Activated CD4-positive, alpha-beta T cell treated with anti-CD3 and anti-CD28 coated beads for 36 hours (primary cell): ENCODE measurements at regions not wholly inside any gene's neighbourhood (a gene's known extent, or its start where the extent isn't known, plus 50 kb on each side); places are given as distances from the start of the nearest gene placed in this dataset.
"Not testable (repeated sequence)": the region's sequence is repeated elsewhere in the genome, so short reads cannot be mapped to it uniquely, and the experiment has no call there.

ENCODE experiments used
- ATAC-seq: fragments of 200-7000 bp; cut with Tn5 transposase; one replicate; pipeline ENCODE4 v1.10.0; 2021; ENCODE audit warnings: mild to moderate bottlenecking, moderate library complexity
- CTCF ChIA-PET: fragments of 350-600 bp; sonication (Branson Sonifier 250); formaldehyde crosslinking; loops from one replicate; lab custom pipeline; 2021; ENCODE audit warnings: antibody characterized with exemption; lab: Charles Lee
- POLR2A ChIA-PET: fragments of 350-600 bp; sonication (Branson Sonifier 250); formaldehyde crosslinking; loops from one replicate; lab custom pipeline; 2021; ENCODE audit warnings: antibody characterized with exemption, inconsistent platforms; lab: Charles Lee
- DNase-seq: peaks from one replicate; pipeline ENCODE4 v3.0.0-alpha.2; 2020
- H3K27ac Mint-ChIP-seq: one replicate; pipeline ENCODE4 v1.8.0; 2021; ENCODE audit warnings: mixed read lengths
- H3K27me3 Mint-ChIP-seq: one replicate; pipeline ENCODE4 v1.8.0; 2021; ENCODE audit warnings: mixed read lengths
- H3K36me3 Mint-ChIP-seq: one replicate; pipeline ENCODE4 v1.8.0; 2021; ENCODE audit warnings: low read depth, mixed read lengths
- H3K4me1 Mint-ChIP-seq: one replicate; pipeline ENCODE4 v1.8.0; 2021; ENCODE audit warnings: mixed read lengths
- H3K4me3 Mint-ChIP-seq: one replicate; pipeline ENCODE4 v1.8.0; 2021; ENCODE audit warnings: mild to moderate bottlenecking, moderate library complexity, mixed read lengths
- H3K9me3 Mint-ChIP-seq: one replicate; pipeline ENCODE4 v1.8.0; 2021; ENCODE audit warnings: low read depth, mixed read lengths
- intact Hi-C, 2 experiments: fragments of 100-400 bp; cut with DNase I in 1 of 2; cut with micrococcal nuclease in 1 of 2; formaldehyde crosslinking; loops; one replicate each; pipeline versions ENCODE4 v1.14.2 to v1.15.1; 2022 to 2024; cut with DNase I, micrococcal nuclease

- POLR2A ChIA-PET, H3K27ac Mint-ChIP-seq, intact Hi-C loops, H3K9me3 Mint-ChIP-seq, H3K36me3 Mint-ChIP-seq, DNase-seq, H3K4me1 Mint-ChIP-seq, ATAC-seq, H3K4me3 Mint-ChIP-seq, H3K27me3 Mint-ChIP-seq, CTCF ChIA-PET: not testable (repeated sequence)
These were observed 519.2 kb downstream of the PTPRU start for GRCh38 chr1:29755412-29756015.

GRCh38 chr1:29754573-29755375 is 518.5 kb downstream of the PTPRU start:
- intact Hi-C loops = no loop called here
- Mint-ChIP-seq H3K27ac (no peak overlapping the region), H3K4me1 (no peaks in the 10 kb centered on the region), H3K9me3 (no peaks in the 10 kb centered on the region), H3K27me3 (peaks cover 8% of the 10 kb centered on the region), H3K4me3 (no peak overlapping the region), H3K36me3 (no peaks in the 10 kb centered on the region)
- CTCF ChIA-PET = interaction anchor here (0.6 kb wide), 1 partner anchor 855 kb away, joined by 3 read pairs; no protein-coding TSS in a partner anchor
- ATAC-seq = no peak
- POLR2A ChIA-PET = no interaction called here
- DNase-seq = no peak

GRCh38 chr1:29753771-29754572 is 517.6 kb downstream of the PTPRU start:
- H3K4me3 Mint-ChIP-seq = no peak overlapping the region
- no peak for DNase-seq
- intact Hi-C loops = no loop called here
- H3K9me3 Mint-ChIP-seq = no peaks in the 10 kb centered on the region
- CTCF ChIA-PET = interaction anchor here (0.6 kb wide), 1 partner anchor 855 kb away, joined by 3 read pairs; no protein-coding TSS in a partner anchor
- ATAC-seq = no peak
- no peak overlapping the region for H3K27ac Mint-ChIP-seq
- POLR2A ChIA-PET = no interaction called here
- H3K4me1 Mint-ChIP-seq = no peaks in the 10 kb centered on the region
- peaks cover 8% of the 10 kb centered on the region for H3K27me3 Mint-ChIP-seq
- no peaks in the 10 kb centered on the region for H3K36me3 Mint-ChIP-seq

- Mint-ChIP-seq H3K27ac (no peak overlapping the region), H3K36me3 (no peaks in the 10 kb centered on the region), H3K27me3 (peaks cover 8% of the 10 kb centered on the region), H3K9me3 (no peaks in the 10 kb centered on the region), H3K4me1 (no peaks in the 10 kb centered on the region), H3K4me3 (no peak overlapping the region)
- POLR2A ChIA-PET = no interaction called here
- ATAC-seq = no peak
- CTCF ChIA-PET = no interaction called here
- intact Hi-C loops = no loop called here
- no peak for DNase-seq
These were observed 516.9 kb downstream of the PTPRU start for GRCh38 chr1:29753244-29753643.

- ChIA-PET POLR2A (no interaction called here), CTCF (interaction anchor here (0.7 kb wide), 1 partner anchor 95 kb away, joined by 3 read pairs; no protein-coding TSS in a partner anchor)
- DNase-seq (no peak), ATAC-seq (no peak)
- no peaks in the 10 kb centered on the region for H3K9me3 Mint-ChIP-seq
- H3K27me3 Mint-ChIP-seq = peaks cover 8% of the 10 kb centered on the region
- no peak overlapping the region for H3K4me3 Mint-ChIP-seq
- no peaks in the 10 kb centered on the region for H3K36me3 Mint-ChIP-seq
- no peaks in the 10 kb centered on the region for H3K4me1 Mint-ChIP-seq
- H3K27ac Mint-ChIP-seq = no peak overlapping the region
- intact Hi-C loops = no loop called here
These were observed 515.8 kb downstream of the PTPRU start for GRCh38 chr1:29752141-29752540.

- Mint-ChIP-seq H3K27ac (no peak overlapping the region), H3K9me3 (no peaks in the 10 kb centered on the region), H3K4me3 (no peak overlapping the region), H3K36me3 (no peaks in the 10 kb centered on the region), H3K27me3 (peaks cover 8% of the 10 kb centered on the region), H3K4me1 (no peaks in the 10 kb centered on the region)
- CTCF ChIA-PET = no interaction called here
- intact Hi-C loops = no loop called here
- POLR2A ChIA-PET = no interaction called here
- no peak for ATAC-seq
- DNase-seq = no peak
These were observed 513.0 kb downstream of the PTPRU start for GRCh38 chr1:29749024-29749945.

- DNase-seq (no peak), ATAC-seq (no peak)
- H3K9me3 Mint-ChIP-seq = no peaks in the 10 kb centered on the region
- POLR2A ChIA-PET = no interaction called here
- CTCF ChIA-PET = interaction anchor here (0.6 kb wide), 1 partner anchor 32 kb away, joined by 3 read pairs; no protein-coding TSS in a partner anchor
- no peak overlapping the region for H3K4me3 Mint-ChIP-seq
- H3K36me3 Mint-ChIP-seq = no peaks in the 10 kb centered on the region
- intact Hi-C loops = no loop called here
- H3K27me3 Mint-ChIP-seq = peaks cover 14% of the 10 kb centered on the region
- no peak overlapping the region for H3K27ac Mint-ChIP-seq
- H3K4me1 Mint-ChIP-seq = no peaks in the 10 kb centered on the region
These were observed 510.9 kb downstream of the PTPRU start for GRCh38 chr1:29747196-29747595.

- ChIA-PET POLR2A (no interaction called here), CTCF (interaction anchor here (0.7 kb wide), 1 partner anchor 679 kb away, joined by 4 read pairs; no protein-coding TSS in a partner anchor)
- Mint-ChIP-seq H3K27ac (no peak overlapping the region), H3K9me3 (no peaks in the 10 kb centered on the region), H3K4me3 (no peak overlapping the region), H3K36me3 (no peaks in the 10 kb centered on the region), H3K27me3 (peaks cover 10% of the 10 kb centered on the region), H3K4me1 (no peaks in the 10 kb centered on the region)
- no peak for ATAC-seq
- DNase-seq = no peak
- intact Hi-C loops = no loop called here
These were observed 509.8 kb downstream of the PTPRU start for GRCh38 chr1:29746076-29746665.

DNA sequence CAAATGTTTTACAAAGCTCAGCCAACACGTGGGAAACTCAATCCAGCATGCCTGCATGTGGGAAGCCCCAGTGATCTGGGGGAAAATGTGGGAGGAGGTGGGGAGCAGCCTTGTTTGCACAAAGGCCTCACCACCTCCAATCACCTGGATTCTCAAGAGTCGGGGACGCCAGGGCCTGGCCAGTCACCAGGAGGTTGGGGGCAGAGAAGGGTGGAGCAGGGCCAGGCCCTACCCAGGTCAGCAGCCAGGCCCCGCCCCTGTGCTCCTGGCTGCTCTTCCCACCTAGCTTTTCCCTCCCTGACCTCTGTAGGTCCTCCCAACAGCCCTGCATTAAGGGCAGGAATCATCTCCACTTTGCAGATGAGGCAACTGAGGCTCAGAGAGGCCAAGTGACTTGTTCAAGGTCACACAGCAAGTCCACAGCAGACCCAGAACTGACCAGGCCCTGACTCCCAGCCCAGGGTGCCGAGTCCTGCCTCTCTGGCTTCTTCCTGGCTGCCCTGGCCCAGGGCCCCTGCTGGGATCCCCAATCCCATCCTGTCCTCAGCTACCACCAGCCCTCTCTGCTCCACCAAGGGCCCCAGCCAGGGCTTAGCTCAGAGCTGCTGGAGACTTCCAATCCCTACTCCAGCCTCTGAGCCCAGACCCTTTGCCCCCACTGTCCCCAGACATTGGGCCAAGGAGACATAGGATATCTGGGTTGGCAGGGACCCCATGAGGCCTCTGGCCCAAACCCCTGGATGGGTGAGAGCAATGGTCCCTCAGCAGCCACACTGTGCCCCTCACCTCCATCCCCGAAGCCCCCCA is 508.6 kb downstream of the PTPRU start:
- intact Hi-C loops = no loop called here
- ChIA-PET CTCF (no interaction called here), POLR2A (no interaction called here)
- Mint-ChIP-seq H3K27me3 (peaks cover 9% of the 10 kb centered on the region), H3K9me3 (no peaks in the 10 kb centered on the region), H3K4me1 (no peaks in the 10 kb centered on the region), H3K4me3 (no peak overlapping the region), H3K36me3 (no peaks in the 10 kb centered on the region), H3K27ac (no peak overlapping the region)
- DNase-seq = no peak
- ATAC-seq = no peak

- intact Hi-C loops = no loop called here
- CTCF ChIA-PET = no interaction called here
- DNase-seq = no peak
- H3K27ac Mint-ChIP-seq = no peak overlapping the region
- no peaks in the 10 kb centered on the region for H3K4me1 Mint-ChIP-seq
- no peaks in the 10 kb centered on the region for H3K36me3 Mint-ChIP-seq
- no peaks in the 10 kb centered on the region for H3K9me3 Mint-ChIP-seq
- H3K4me3 Mint-ChIP-seq = no peak overlapping the region
- POLR2A ChIA-PET = no interaction called here
- no peak for ATAC-seq
- peaks cover 9% of the 10 kb centered on the region for H3K27me3 Mint-ChIP-seq
These were observed 507.6 kb downstream of the PTPRU start for GRCh38 chr1:29743931-29744330.
